Astrocyte (in vitro differentiated cells and primary cell): ENCODE measurements at regions not wholly inside any gene's neighbourhood (a gene's known extent, or its start where the extent isn't known, plus 50 kb on each side); places are given as distances from the start of the nearest gene placed in this dataset.

ENCODE experiments used
- DNase-seq: peaks from one replicate; pipeline ENCODE4 v3.0.0-alpha.2; 2010; ENCODE audit warnings: low read depth
- FAIRE-seq: peaks from 2 replicates; lab custom pipeline; 2011; peaks lifted over from hg19 to GRCh38; lab: Jason Lieb, UNC
- H2AFZ ChIP-seq: 2 replicates; pipeline ENCODE4 v1.6.0; 2012; ENCODE audit warnings: low read depth, low read length, inconsistent platforms
- H3K27ac ChIP-seq: 2 replicates; pipeline ENCODE4 v1.5.1; 2011; ENCODE audit warnings: low read depth, low read length, inconsistent platforms
- H3K27me3 ChIP-seq: 2 replicates; pipeline ENCODE4 v1.6.0; 2011; ENCODE audit warnings: low read length, inconsistent platforms; ENCODE audit not compliant: insufficient read depth
- H3K36me3 ChIP-seq: 2 replicates; pipeline ENCODE4 v1.5.1; 2011; ENCODE audit warnings: low read length, inconsistent platforms; ENCODE audit not compliant: insufficient read depth
- H3K4me1 ChIP-seq: 2 replicates; pipeline ENCODE4 v1.5.1; 2011; ENCODE audit warnings: low read length, inconsistent platforms; ENCODE audit not compliant: insufficient read depth
- H3K4me2 ChIP-seq: 2 replicates; pipeline ENCODE4 v1.6.0; 2012; ENCODE audit warnings: low read length, inconsistent platforms
- H3K4me3 ChIP-seq: 2 replicates; pipeline ENCODE4 v1.5.1; 2011; ENCODE audit warnings: low read depth, mild to moderate bottlenecking, low read length, inconsistent platforms; ENCODE audit not compliant: insufficient read depth
- H3K79me2 ChIP-seq: 2 replicates; pipeline ENCODE4 v1.6.0; 2012; ENCODE audit warnings: mild to moderate bottlenecking, low read length, inconsistent platforms; ENCODE audit not compliant: insufficient read depth
- H3K9ac ChIP-seq: 2 replicates; pipeline ENCODE4 v1.6.0; 2012; ENCODE audit warnings: mild to moderate bottlenecking, low read length, inconsistent platforms
- H3K9me3 ChIP-seq: 2 replicates; pipeline ENCODE4 v1.5.1; 2012; ENCODE audit warnings: low read depth, mild to moderate bottlenecking, low read length, inconsistent platforms; ENCODE audit not compliant: insufficient read depth
- H4K20me1 ChIP-seq: 2 replicates; pipeline ENCODE4 v1.6.0; 2012; ENCODE audit warnings: low read length, inconsistent platforms; ENCODE audit not compliant: insufficient read depth
- H3K27ac Mint-ChIP-seq: one replicate; pipeline ENCODE4 v1.8.0; 2021; ENCODE audit warnings: mild to moderate bottlenecking, mixed read lengths; ENCODE audit not compliant: unreplicated experiment
- H3K27me3 Mint-ChIP-seq: one replicate; pipeline ENCODE4 v1.8.0; 2021; ENCODE audit warnings: low read depth, mixed read lengths; ENCODE audit not compliant: unreplicated experiment
- H3K36me3 Mint-ChIP-seq: one replicate; pipeline ENCODE4 v1.8.0; 2021; ENCODE audit warnings: low read depth, mixed read lengths; ENCODE audit not compliant: unreplicated experiment
- H3K4me1 Mint-ChIP-seq: one replicate; pipeline ENCODE4 v1.8.0; 2021; ENCODE audit warnings: low read depth, mixed read lengths; ENCODE audit not compliant: unreplicated experiment
- H3K4me3 Mint-ChIP-seq: one replicate; pipeline ENCODE4 v1.8.0; 2021; ENCODE audit warnings: mild to moderate bottlenecking, moderate library complexity, mixed read lengths; ENCODE audit not compliant: unreplicated experiment
- H3K9me3 Mint-ChIP-seq: one replicate; pipeline ENCODE4 v1.8.0; 2021; ENCODE audit warnings: mild to moderate bottlenecking, mixed read lengths; ENCODE audit not compliant: unreplicated experiment
- EZH2 ChIP-seq: IDR thresholded peaks from 2 replicates; pipeline ENCODE4 v1.6.1; 2012; ENCODE audit warnings: mild to moderate bottlenecking, low read length, inconsistent platforms; ENCODE audit not compliant: insufficient read depth
- TF ChIP-seq, protein P1 (sequence below): IDR thresholded peaks from 2 replicates; pipeline ENCODE4 v1.5.1; 2011; ENCODE audit warnings: low read depth, mild to moderate bottlenecking, inconsistent platforms, low read length, moderate library complexity; ENCODE audit not compliant: insufficient read depth

DNA sequence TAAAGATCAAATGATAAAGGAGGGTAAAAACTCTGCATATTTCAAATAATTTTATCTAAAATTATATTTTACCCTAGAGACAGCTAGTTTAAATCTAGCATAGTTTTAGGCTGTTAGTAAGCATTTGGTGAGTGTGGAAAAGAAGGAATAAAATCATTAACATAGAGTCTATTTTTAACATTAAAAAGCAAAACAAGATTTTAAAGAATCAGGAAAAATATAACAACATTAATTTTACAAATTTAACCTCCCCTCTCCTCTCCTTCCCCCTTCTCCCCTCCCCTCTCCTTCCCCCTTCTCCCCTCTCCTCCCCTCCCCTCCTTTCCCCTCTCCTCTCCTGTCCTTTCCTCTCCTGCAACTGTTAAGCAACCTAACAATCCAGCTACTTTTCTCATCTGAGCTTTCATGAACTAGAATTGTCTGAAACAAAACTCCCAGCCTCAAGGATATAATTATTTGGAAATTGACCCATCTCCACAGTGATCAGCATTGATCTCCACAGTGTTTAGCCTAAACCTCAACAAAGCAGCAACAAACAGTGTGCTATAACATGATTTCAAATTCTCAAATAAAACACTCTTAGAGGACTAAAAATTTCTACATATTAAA, 293.2 kb downstream of the PPP1R3A start:
- Histone ChIP-seq H3K4me2 (no peak overlapping the region), H3K36me3 (no peaks in the 10 kb centered on the region), H3K79me2 (no peaks in the 10 kb centered on the region), H3K4me3 (no peak overlapping the region), H3K27ac (no peak overlapping the region), H3K27me3 (no peaks in the 10 kb centered on the region), H4K20me1 (no peaks in the 10 kb centered on the region), H3K4me1 (no peaks in the 10 kb centered on the region), H3K9me3 (peaks cover 2% of the 10 kb centered on the region), H3K9ac (no peak overlapping the region), H2AFZ (no peak overlapping the region)
- Mint-ChIP-seq H3K36me3 (no peaks in the 10 kb centered on the region), H3K27me3 (no peaks in the 10 kb centered on the region), H3K9me3 (peaks cover 4% of the 10 kb centered on the region), H3K27ac (no peak overlapping the region), H3K4me3 (no peak overlapping the region), H3K4me1 (no peaks in the 10 kb centered on the region)
- no peak for TF ChIP-seq EZH2
- TF ChIP-seq, protein P1, sequence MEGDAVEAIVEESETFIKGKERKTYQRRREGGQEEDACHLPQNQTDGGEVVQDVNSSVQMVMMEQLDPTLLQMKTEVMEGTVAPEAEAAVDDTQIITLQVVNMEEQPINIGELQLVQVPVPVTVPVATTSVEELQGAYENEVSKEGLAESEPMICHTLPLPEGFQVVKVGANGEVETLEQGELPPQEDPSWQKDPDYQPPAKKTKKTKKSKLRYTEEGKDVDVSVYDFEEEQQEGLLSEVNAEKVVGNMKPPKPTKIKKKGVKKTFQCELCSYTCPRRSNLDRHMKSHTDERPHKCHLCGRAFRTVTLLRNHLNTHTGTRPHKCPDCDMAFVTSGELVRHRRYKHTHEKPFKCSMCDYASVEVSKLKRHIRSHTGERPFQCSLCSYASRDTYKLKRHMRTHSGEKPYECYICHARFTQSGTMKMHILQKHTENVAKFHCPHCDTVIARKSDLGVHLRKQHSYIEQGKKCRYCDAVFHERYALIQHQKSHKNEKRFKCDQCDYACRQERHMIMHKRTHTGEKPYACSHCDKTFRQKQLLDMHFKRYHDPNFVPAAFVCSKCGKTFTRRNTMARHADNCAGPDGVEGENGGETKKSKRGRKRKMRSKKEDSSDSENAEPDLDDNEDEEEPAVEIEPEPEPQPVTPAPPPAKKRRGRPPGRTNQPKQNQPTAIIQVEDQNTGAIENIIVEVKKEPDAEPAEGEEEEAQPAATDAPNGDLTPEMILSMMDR, result no peak
- FAIRE-seq, result no peak
- no peak for DNase-seq

DNA sequence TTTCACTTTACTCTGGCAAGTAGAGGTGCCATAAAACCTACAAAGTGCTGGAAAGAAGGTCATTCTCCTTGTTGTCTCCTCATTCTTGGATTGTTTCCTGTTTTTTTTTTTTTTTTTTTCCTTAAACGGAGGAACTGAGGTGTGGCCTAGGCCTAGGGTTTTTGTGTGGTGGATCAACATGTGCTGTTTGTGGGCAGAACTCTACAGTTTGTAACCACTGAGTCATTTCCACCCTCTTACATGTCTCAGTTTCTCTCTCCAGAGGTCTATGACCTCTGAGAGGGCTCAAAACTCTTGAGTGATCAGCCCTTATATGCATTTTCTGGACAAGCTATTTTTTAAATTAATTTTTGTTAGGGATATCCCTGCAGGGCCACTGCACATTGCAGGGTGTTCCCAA, 296.0 kb downstream of the PPP1R3A start:
- DNase-seq, result no peak
- Histone ChIP-seq H3K4me1 (no peaks in the 10 kb centered on the region), H3K36me3 (no peaks in the 10 kb centered on the region), H3K79me2 (no peaks in the 10 kb centered on the region), H3K4me2 (no peak overlapping the region), H3K27ac (no peak overlapping the region), H3K9ac (no peak overlapping the region), H3K4me3 (no peak overlapping the region), H2AFZ (no peak overlapping the region), H3K9me3 (peaks cover 2% of the 10 kb centered on the region), H4K20me1 (no peaks in the 10 kb centered on the region), H3K27me3 (no peaks in the 10 kb centered on the region)
- H3K4me1 Mint-ChIP-seq, result no peaks in the 10 kb centered on the region
- peaks cover 7% of the 10 kb centered on the region for H3K9me3 Mint-ChIP-seq
- H3K4me3 Mint-ChIP-seq, result no peak overlapping the region
- H3K27ac Mint-ChIP-seq, result no peak overlapping the region
- no peak for FAIRE-seq
- no peaks in the 10 kb centered on the region for H3K27me3 Mint-ChIP-seq
- TF ChIP-seq, protein P1, result no peak
- no peak for TF ChIP-seq EZH2
- no peaks in the 10 kb centered on the region for H3K36me3 Mint-ChIP-seq

DNA sequence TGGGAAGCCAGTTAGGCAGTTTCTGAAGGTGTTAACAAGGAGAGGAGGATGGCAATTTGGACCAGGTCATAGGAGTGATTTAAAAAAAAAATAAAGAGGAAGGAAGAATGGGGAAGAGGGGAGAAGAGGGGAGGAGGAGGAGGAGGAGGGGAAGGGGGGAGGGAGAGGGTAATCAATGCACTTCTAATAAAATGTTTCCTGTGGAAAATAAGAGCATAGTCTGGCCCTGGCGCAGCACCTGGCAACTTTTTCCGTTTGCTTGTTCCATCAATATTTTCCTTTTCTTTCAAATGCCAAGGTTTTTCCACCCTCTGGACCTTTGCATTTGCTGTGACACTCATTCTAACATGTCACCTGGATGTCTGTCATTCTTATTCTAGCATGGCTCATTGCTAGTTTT, 308.2 kb downstream of the PPP1R3A start:
- Histone ChIP-seq H3K27ac (no peak overlapping the region), H4K20me1 (no peaks in the 10 kb centered on the region), H3K79me2 (no peaks in the 10 kb centered on the region), H3K9ac (no peak overlapping the region), H3K4me2 (no peak overlapping the region), H3K36me3 (no peaks in the 10 kb centered on the region), H3K27me3 (no peaks in the 10 kb centered on the region), H3K4me3 (no peak overlapping the region), H3K4me1 (no peaks in the 10 kb centered on the region), H2AFZ (no peak overlapping the region), H3K9me3 (no peaks in the 10 kb centered on the region)
- no peaks in the 10 kb centered on the region for H3K4me1 Mint-ChIP-seq
- no peak for TF ChIP-seq EZH2
- H3K9me3 Mint-ChIP-seq, result no peaks in the 10 kb centered on the region
- H3K4me3 Mint-ChIP-seq, result no peak overlapping the region
- FAIRE-seq (no peak), DNase-seq (no peak)
- H3K36me3 Mint-ChIP-seq, result no peaks in the 10 kb centered on the region
- no peak overlapping the region for H3K27ac Mint-ChIP-seq
- no peaks in the 10 kb centered on the region for H3K27me3 Mint-ChIP-seq
